DOHH2 (cell line): ENCODE measurements at regions not wholly inside any gene's neighbourhood (a gene's known extent, or its start where the extent isn't known, plus 50 kb on each side); places are given as distances from the start of the nearest gene placed in this dataset.

Source experiments
- H3F3A ChIP-seq: fragments of 200-600 bp; sonication (generic), shearing (Covaris generic); 2 replicates; pipeline ENCODE4 v1.6.0; 2016; ENCODE audit warnings: antibody characterized with exemption, mild to moderate bottlenecking; ENCODE audit not compliant: control insufficient read depth, insufficient read depth
- H3K27ac ChIP-seq: fragments of 200-600 bp; sonication (generic); 2 replicates; pipeline ENCODE4 v1.5.1; 2014; ENCODE audit warnings: low read depth, mild to moderate bottlenecking, low read length, moderate library complexity
- H3K27me3 ChIP-seq: fragments of 200-600 bp; sonication (generic); 2 replicates; pipeline ENCODE4 v1.6.1; 2014; ENCODE audit warnings: mild to moderate bottlenecking, low read length, mixed read lengths; ENCODE audit not compliant: control insufficient read depth
- H3K36me3 ChIP-seq: fragments of 200-600 bp; sonication (generic); 2 replicates; pipeline ENCODE4 v1.6.1; 2014; ENCODE audit warnings: mild to moderate bottlenecking, low read length, moderate library complexity, mixed read lengths; ENCODE audit not compliant: control insufficient read depth
- H3K4me1 ChIP-seq: fragments of 200-600 bp; sonication (generic); 2 replicates; pipeline ENCODE4 v1.6.1; 2014; ENCODE audit warnings: mild to moderate bottlenecking, low read length, mixed read lengths; ENCODE audit not compliant: control insufficient read depth
- H3K4me2 ChIP-seq: fragments of 200-600 bp; sonication (generic); 2 replicates; pipeline ENCODE4 v1.6.0; 2014; ENCODE audit warnings: mild to moderate bottlenecking, low read length, moderate library complexity
- H3K4me3 ChIP-seq: fragments of 200-600 bp; sonication (generic); 2 replicates; pipeline ENCODE4 v1.5.1; 2014; ENCODE audit warnings: mild to moderate bottlenecking, low read length, mixed read lengths
- H3K79me2 ChIP-seq: fragments of 200-600 bp; sonication (generic); 2 replicates; pipeline ENCODE4 v1.6.1; 2014; ENCODE audit warnings: mild to moderate bottlenecking, low read length, mixed read lengths; ENCODE audit not compliant: control insufficient read depth
- H3K9me2 ChIP-seq: fragments of 200-600 bp; sonication (generic); replicated peaks from 2 replicates; pipeline ENCODE4 v1.6.1; 2014; ENCODE audit warnings: mild to moderate bottlenecking, low read length, mixed read lengths; ENCODE audit not compliant: control insufficient read depth
- H3K9me3 ChIP-seq: fragments of 200-600 bp; sonication (generic); 2 replicates; pipeline ENCODE4 v1.6.1; 2014; ENCODE audit warnings: antibody characterized with exemption, low read length, mixed read lengths; ENCODE audit not compliant: control insufficient read depth, insufficient read depth
- H4K20me1 ChIP-seq: fragments of 200-600 bp; sonication (generic); 2 replicates; pipeline ENCODE4 v1.6.0; 2014; ENCODE audit warnings: low read depth, mild to moderate bottlenecking, antibody characterized with exemption, low read length, moderate library complexity; ENCODE audit not compliant: control insufficient read depth, insufficient read depth
- EZH2phosphoT487 ChIP-seq: fragments of 200-600 bp; sonication (generic); IDR thresholded peaks from 2 replicates; pipeline ENCODE4 v1.6.1; 2017; ENCODE audit warnings: borderline replicate concordance, mild to moderate bottlenecking, antibody characterized with exemption, low read length, moderate library complexity, mixed read lengths
- TF ChIP-seq, protein P1 (sequence below): fragments of 200-600 bp; sonication (generic); IDR thresholded peaks from one replicate; pipeline ENCODE4 v1.5.1; 2014; ENCODE audit warnings: antibody characterized with exemption, mild to moderate bottlenecking, low read depth, low read length; ENCODE audit not compliant: poor library complexity, severe bottlenecking

GRCh38 chr12:107435520-107435919 is 250.1 kb upstream of the PWP1 start:
- H4K20me1 ChIP-seq, result no peaks in the 10 kb centered on the region
- H3K9me3 ChIP-seq, result no peaks in the 10 kb centered on the region
- no peaks in the 10 kb centered on the region for H3K4me1 ChIP-seq
- H3K27me3 ChIP-seq, result peaks cover 2% of the 10 kb centered on the region; the same call in 1 of the 2 replicates
- H3K27ac ChIP-seq, result no peak overlapping the region
- H3K4me3 ChIP-seq, result no peak overlapping the region
- H3K4me2 ChIP-seq, result no peak overlapping the region
- H3K79me2 ChIP-seq, result no peaks in the 10 kb centered on the region
- H3F3A ChIP-seq, result no peaks in the 10 kb centered on the region
- no peaks in the 10 kb centered on the region for H3K36me3 ChIP-seq
- no peaks in the 10 kb centered on the region for H3K9me2 ChIP-seq
- no peak for TF ChIP-seq EZH2phosphoT487
- TF ChIP-seq, protein P1, sequence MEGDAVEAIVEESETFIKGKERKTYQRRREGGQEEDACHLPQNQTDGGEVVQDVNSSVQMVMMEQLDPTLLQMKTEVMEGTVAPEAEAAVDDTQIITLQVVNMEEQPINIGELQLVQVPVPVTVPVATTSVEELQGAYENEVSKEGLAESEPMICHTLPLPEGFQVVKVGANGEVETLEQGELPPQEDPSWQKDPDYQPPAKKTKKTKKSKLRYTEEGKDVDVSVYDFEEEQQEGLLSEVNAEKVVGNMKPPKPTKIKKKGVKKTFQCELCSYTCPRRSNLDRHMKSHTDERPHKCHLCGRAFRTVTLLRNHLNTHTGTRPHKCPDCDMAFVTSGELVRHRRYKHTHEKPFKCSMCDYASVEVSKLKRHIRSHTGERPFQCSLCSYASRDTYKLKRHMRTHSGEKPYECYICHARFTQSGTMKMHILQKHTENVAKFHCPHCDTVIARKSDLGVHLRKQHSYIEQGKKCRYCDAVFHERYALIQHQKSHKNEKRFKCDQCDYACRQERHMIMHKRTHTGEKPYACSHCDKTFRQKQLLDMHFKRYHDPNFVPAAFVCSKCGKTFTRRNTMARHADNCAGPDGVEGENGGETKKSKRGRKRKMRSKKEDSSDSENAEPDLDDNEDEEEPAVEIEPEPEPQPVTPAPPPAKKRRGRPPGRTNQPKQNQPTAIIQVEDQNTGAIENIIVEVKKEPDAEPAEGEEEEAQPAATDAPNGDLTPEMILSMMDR, result no peak

GRCh38 chr12:107436376-107436775 is 249.2 kb upstream of the PWP1 start:
- Histone ChIP-seq H3K9me3 (no peaks in the 10 kb centered on the region), H3K4me3 (no peak overlapping the region), H3K79me2 (no peaks in the 10 kb centered on the region), H3K4me2 (no peak overlapping the region), H3K27ac (no peak overlapping the region), H4K20me1 (no peaks in the 10 kb centered on the region), H3K4me1 (no peaks in the 10 kb centered on the region), H3K9me2 (no peaks in the 10 kb centered on the region), H3K27me3 (peaks cover 2% of the 10 kb centered on the region; the same call in 1 of the 2 replicates), H3K36me3 (no peaks in the 10 kb centered on the region), H3F3A (no peaks in the 10 kb centered on the region)
- TF ChIP-seq, protein P1, result no peak
- no peak for TF ChIP-seq EZH2phosphoT487

DNA sequence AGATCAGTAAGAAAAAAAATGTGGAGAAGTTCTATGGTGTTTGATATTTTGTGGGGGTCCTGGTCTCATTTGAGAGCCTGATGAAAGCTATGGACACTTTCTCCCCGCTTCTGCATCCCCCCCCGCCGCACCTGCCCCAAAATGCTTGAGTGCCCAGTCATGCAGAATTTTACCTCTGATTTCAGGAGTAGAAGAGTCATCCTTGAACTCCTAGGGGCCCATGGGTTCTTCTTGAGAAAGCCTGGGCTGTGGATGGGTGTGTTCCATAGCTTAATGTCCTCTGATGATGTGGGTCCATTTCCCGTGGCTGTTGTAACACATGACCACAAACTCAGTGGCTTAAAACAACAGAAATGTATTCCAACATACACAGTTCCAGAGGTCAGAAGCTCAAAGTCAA is 248.8 kb upstream of the PWP1 start:
- no peaks in the 10 kb centered on the region for H3F3A ChIP-seq
- no peaks in the 10 kb centered on the region for H4K20me1 ChIP-seq
- no peak overlapping the region for H3K4me2 ChIP-seq
- TF ChIP-seq, protein P1, result no peak
- no peak for TF ChIP-seq EZH2phosphoT487
- no peak overlapping the region for H3K4me3 ChIP-seq
- H3K27ac ChIP-seq, result no peak overlapping the region
- no peaks in the 10 kb centered on the region for H3K9me3 ChIP-seq
- no peaks in the 10 kb centered on the region for H3K4me1 ChIP-seq
- no peaks in the 10 kb centered on the region for H3K9me2 ChIP-seq
- no peaks in the 10 kb centered on the region for H3K79me2 ChIP-seq
- H3K36me3 ChIP-seq, result no peaks in the 10 kb centered on the region
- H3K27me3 ChIP-seq, result peaks cover 2% of the 10 kb centered on the region; the same call in 1 of the 2 replicates
